AG04450 (cell line): ENCODE measurements at regions not wholly inside any gene's neighbourhood (a gene's known extent, or its start where the extent isn't known, plus 50 kb on each side); places are given as distances from the start of the nearest gene placed in this dataset.

Experiments used
- CTCF ChIA-PET: fragments of 300-600, 350-600 bp; formaldehyde crosslinking; extraction: SDS; loops from one replicate; lab custom pipeline; 2022; ENCODE audit warnings: antibody characterized with exemption, inconsistent platforms; lab: Charles Lee
- POLR2A ChIA-PET: fragments of 350-600 bp; formaldehyde crosslinking; extraction: SDS; loops from one replicate; lab custom pipeline; 2021; ENCODE audit warnings: antibody characterized with exemption, inconsistent platforms; lab: Yijun Ruan, JAX
- DNase-seq: peaks from one replicate; pipeline ENCODE4 v3.0.0-alpha.2; 2011; ENCODE audit warnings: low read depth, low spot score
- H3K27ac ChIP-seq: one replicate; pipeline ENCODE4 v1.5.1; 2012; ENCODE audit warnings: low read depth, low read length, control low read depth
- H3K27me3 ChIP-seq: one replicate; pipeline ENCODE4 v1.6.0; 2012; ENCODE audit warnings: low read length; ENCODE audit not compliant: control insufficient read depth, insufficient read depth
- H3K4me3 ChIP-seq: 2 replicates; pipeline ENCODE4 v1.5.1; 2011; ENCODE audit warnings: mild to moderate bottlenecking, low read depth, low read length, control low read depth
- H3K9me3 ChIP-seq: 2 replicates; pipeline ENCODE4 v1.5.1; 2012; ENCODE audit warnings: low read length; ENCODE audit not compliant: control insufficient read depth, insufficient read depth
- TF ChIP-seq, protein P1 (sequence below): IDR thresholded peaks from 2 replicates; pipeline ENCODE4 v1.5.1; 2011; ENCODE audit warnings: low read depth, low read length, control low read depth, inconsistent platforms

GRCh38 chr12:67774983-67775587 is 126.5 kb downstream of the DYRK2 start:
- Histone ChIP-seq H3K27me3 (no peaks in the 10 kb centered on the region), H3K9me3 (no peaks in the 10 kb centered on the region), H3K4me3 (no peak overlapping the region), H3K27ac (no peak overlapping the region)
- CTCF ChIA-PET, result interaction anchor here (0.9 kb wide), 1 partner anchor 168 kb away, joined by 4 read pairs; no protein-coding TSS in a partner anchor
- TF ChIP-seq, protein P1, sequence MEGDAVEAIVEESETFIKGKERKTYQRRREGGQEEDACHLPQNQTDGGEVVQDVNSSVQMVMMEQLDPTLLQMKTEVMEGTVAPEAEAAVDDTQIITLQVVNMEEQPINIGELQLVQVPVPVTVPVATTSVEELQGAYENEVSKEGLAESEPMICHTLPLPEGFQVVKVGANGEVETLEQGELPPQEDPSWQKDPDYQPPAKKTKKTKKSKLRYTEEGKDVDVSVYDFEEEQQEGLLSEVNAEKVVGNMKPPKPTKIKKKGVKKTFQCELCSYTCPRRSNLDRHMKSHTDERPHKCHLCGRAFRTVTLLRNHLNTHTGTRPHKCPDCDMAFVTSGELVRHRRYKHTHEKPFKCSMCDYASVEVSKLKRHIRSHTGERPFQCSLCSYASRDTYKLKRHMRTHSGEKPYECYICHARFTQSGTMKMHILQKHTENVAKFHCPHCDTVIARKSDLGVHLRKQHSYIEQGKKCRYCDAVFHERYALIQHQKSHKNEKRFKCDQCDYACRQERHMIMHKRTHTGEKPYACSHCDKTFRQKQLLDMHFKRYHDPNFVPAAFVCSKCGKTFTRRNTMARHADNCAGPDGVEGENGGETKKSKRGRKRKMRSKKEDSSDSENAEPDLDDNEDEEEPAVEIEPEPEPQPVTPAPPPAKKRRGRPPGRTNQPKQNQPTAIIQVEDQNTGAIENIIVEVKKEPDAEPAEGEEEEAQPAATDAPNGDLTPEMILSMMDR, result no peak
- DNase-seq, result no peak
- POLR2A ChIA-PET, result interaction anchor here (0.6 to 1.0 kb wide), 2 partner anchors 172 to 356 kb away, joined by 3 read pairs; no protein-coding TSS in a partner anchor

GRCh38 chr12:67780580-67781084 is 132.1 kb downstream of the DYRK2 start:
- TF ChIP-seq, protein P1, result no peak
- Histone ChIP-seq H3K4me3 (no peak overlapping the region), H3K27ac (no peak overlapping the region), H3K27me3 (no peaks in the 10 kb centered on the region), H3K9me3 (no peaks in the 10 kb centered on the region)
- ChIA-PET CTCF (no interaction called here), POLR2A (no interaction called here)
- DNase-seq, result no peak

- CTCF ChIA-PET, result no interaction called here
- TF ChIP-seq, protein P1, result no peak
- H3K4me3 ChIP-seq, result no peak overlapping the region
- POLR2A ChIA-PET, result no interaction called here
- H3K27me3 ChIP-seq, result no peaks in the 10 kb centered on the region
- H3K27ac ChIP-seq, result no peak overlapping the region
- H3K9me3 ChIP-seq, result no peaks in the 10 kb centered on the region
- DNase-seq, result no peak
These were observed 134.0 kb downstream of the DYRK2 start for GRCh38 chr12:67782573-67782972.

- ChIA-PET POLR2A (no interaction called here), CTCF (no interaction called here)
- Histone ChIP-seq H3K4me3 (no peak overlapping the region), H3K9me3 (no peaks in the 10 kb centered on the region), H3K27ac (no peak overlapping the region), H3K27me3 (no peaks in the 10 kb centered on the region)
- TF ChIP-seq, protein P1, result no peak
- no peak for DNase-seq
These were observed 134.8 kb downstream of the DYRK2 start for GRCh38 chr12:67783393-67783792.

GRCh38 chr12:67784831-67785230 is 136.3 kb downstream of the DYRK2 start:
- Histone ChIP-seq H3K9me3 (no peaks in the 10 kb centered on the region), H3K27me3 (no peaks in the 10 kb centered on the region), H3K4me3 (no peak overlapping the region), H3K27ac (no peak overlapping the region)
- no peak for DNase-seq
- ChIA-PET CTCF (no interaction called here), POLR2A (no interaction called here)
- TF ChIP-seq, protein P1, result no peak
